DND-41 (cell line): ENCODE measurements at regions not wholly inside any gene's neighbourhood (a gene's known extent, or its start where the extent isn't known, plus 50 kb on each side); places are given as distances from the start of the nearest gene placed in this dataset.

Experiments used
- EZH2 ChIP-seq: IDR thresholded peaks from 3 replicates; pipeline ENCODE4 v1.6.1; 2012; ENCODE audit warnings: borderline replicate concordance, low read depth, mild to moderate bottlenecking, moderate library complexity, low read length, inconsistent platforms; ENCODE audit not compliant: severe bottlenecking
- TF ChIP-seq, protein P1 (sequence below): IDR thresholded peaks from 2 replicates; pipeline ENCODE4 v1.5.1; 2012; ENCODE audit warnings: borderline replicate concordance, low read length, moderate library complexity, mild to moderate bottlenecking; ENCODE audit not compliant: poor library complexity, severe bottlenecking; ENCODE audit errors: extremely low read depth

- TF ChIP-seq, protein P1, sequence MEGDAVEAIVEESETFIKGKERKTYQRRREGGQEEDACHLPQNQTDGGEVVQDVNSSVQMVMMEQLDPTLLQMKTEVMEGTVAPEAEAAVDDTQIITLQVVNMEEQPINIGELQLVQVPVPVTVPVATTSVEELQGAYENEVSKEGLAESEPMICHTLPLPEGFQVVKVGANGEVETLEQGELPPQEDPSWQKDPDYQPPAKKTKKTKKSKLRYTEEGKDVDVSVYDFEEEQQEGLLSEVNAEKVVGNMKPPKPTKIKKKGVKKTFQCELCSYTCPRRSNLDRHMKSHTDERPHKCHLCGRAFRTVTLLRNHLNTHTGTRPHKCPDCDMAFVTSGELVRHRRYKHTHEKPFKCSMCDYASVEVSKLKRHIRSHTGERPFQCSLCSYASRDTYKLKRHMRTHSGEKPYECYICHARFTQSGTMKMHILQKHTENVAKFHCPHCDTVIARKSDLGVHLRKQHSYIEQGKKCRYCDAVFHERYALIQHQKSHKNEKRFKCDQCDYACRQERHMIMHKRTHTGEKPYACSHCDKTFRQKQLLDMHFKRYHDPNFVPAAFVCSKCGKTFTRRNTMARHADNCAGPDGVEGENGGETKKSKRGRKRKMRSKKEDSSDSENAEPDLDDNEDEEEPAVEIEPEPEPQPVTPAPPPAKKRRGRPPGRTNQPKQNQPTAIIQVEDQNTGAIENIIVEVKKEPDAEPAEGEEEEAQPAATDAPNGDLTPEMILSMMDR = no peak
- TF ChIP-seq EZH2 = no peak
These were observed 63.1 kb upstream of the MEF2A start for GRCh38 chr15:99502661-99503060.
